IPS-18a (cell line): ENCODE measurements at regions not wholly inside any gene's neighbourhood (a gene's known extent, or its start where the extent isn't known, plus 50 kb on each side); places are given as distances from the start of the nearest gene placed in this dataset.
"Not testable (repeated sequence)": the region's sequence is repeated elsewhere in the genome, so short reads cannot be mapped to it uniquely, and the experiment has no call there.

Experiments
- H3K27ac ChIP-seq: one replicate; pipeline ENCODE4 v1.5.1; 2013; ENCODE audit warnings: low read length
- H3K27me3 ChIP-seq: one replicate; pipeline ENCODE4 v1.6.1; 2013; ENCODE audit warnings: mild to moderate bottlenecking, low read length; ENCODE audit not compliant: control insufficient read depth, insufficient read depth
- H3K36me3 ChIP-seq: one replicate; pipeline ENCODE4 v1.6.1; 2013; ENCODE audit warnings: low read depth, low read length; ENCODE audit not compliant: control insufficient read depth
- H3K4me1 ChIP-seq: one replicate; pipeline ENCODE4 v1.6.1; 2013; ENCODE audit warnings: low read depth, low read length; ENCODE audit not compliant: control insufficient read depth
- H3K4me3 ChIP-seq: one replicate; pipeline ENCODE4 v1.5.1; 2013; ENCODE audit warnings: low read length
- H3K9ac ChIP-seq: one replicate; pipeline ENCODE4 v1.6.1; 2013; ENCODE audit warnings: mild to moderate bottlenecking, low read length, moderate library complexity
- H3K9me3 ChIP-seq: one replicate; pipeline ENCODE4 v1.6.1; 2013; ENCODE audit warnings: low read depth, low read length; ENCODE audit not compliant: control insufficient read depth

DNA sequence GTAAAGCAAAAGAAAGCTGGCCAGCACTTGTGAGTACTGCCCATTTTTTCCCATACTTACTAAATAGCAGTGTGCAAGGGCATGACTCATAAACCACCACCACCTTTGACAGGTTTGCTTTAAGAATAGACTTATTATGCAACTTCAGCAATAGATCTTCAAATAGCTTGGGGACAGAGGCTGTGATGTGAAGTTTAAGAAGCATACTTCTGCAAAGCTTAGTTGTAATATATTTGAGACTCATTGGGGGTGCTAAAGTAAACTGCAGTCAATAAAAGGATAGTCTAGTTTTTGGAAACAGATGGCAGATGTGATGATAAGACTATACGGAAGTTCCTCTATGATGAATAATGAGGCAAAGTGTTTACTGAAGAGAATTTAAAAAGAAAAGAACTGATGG lies 210.0 kb downstream of the PLA2G4A start:
- Histone ChIP-seq H3K4me1 (no peaks in the 10 kb centered on the region), H3K27ac (no peak overlapping the region), H3K4me3 (no peak overlapping the region), H3K9me3 (no peaks in the 10 kb centered on the region), H3K27me3 (no peaks in the 10 kb centered on the region), H3K9ac (no peak overlapping the region), H3K36me3 (no peaks in the 10 kb centered on the region)

DNA sequence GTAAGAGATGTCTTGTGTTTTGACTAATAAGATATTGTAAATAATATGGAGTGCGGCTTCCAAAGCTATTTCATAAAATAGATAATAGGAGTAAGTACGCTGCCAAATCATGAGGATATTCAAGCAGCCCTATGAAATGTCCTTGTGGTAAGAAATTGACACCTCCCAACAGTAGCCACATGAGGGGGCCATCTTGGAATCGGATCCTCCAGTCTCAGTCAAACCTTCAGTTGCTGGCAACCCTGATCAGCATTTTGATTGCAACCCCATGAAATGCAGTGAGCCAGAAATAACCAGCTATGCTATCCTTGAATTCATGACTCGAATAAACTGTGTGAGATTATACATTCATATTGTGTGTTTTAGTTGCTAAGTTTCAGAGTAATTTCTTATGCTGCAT lies 212.4 kb downstream of the PLA2G4A start:
- no peaks in the 10 kb centered on the region for H3K9me3 ChIP-seq
- no peak overlapping the region for H3K27ac ChIP-seq

DNA sequence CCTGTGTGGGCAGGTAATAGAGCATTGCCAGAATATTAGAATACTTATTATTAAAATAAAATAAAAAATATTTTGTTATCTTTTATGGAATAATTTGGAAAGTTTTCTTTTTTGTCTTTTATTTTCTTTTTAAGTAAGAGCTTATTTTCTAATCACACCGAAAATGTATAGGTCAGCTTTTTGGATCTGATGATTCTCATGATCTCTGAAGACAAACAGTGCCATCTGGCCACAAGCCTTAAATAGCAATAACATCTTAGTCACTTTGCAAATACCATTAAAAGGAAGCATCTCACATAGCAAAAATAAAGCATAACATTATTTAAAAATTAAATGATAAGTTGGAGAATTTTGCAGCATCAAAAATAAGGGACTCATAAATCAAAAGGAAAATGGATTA lies 213.8 kb downstream of the PLA2G4A start:
- no peak overlapping the region for H3K4me3 ChIP-seq
- no peaks in the 10 kb centered on the region for H3K27me3 ChIP-seq
- no peak overlapping the region for H3K27ac ChIP-seq
- H3K9me3 ChIP-seq: no peaks in the 10 kb centered on the region
- H3K9ac ChIP-seq: no peak overlapping the region
- H3K4me1 ChIP-seq: peaks cover 11% of the 10 kb centered on the region
- no peaks in the 10 kb centered on the region for H3K36me3 ChIP-seq

More for the DNA sequence above, 212.4 kb downstream of the PLA2G4A start:
- Histone ChIP-seq H3K9ac (no peak overlapping the region), H3K27me3 (no peaks in the 10 kb centered on the region), H3K36me3 (no peaks in the 10 kb centered on the region), H3K4me1 (no peaks in the 10 kb centered on the region), H3K4me3 (no peak overlapping the region)

DNA sequence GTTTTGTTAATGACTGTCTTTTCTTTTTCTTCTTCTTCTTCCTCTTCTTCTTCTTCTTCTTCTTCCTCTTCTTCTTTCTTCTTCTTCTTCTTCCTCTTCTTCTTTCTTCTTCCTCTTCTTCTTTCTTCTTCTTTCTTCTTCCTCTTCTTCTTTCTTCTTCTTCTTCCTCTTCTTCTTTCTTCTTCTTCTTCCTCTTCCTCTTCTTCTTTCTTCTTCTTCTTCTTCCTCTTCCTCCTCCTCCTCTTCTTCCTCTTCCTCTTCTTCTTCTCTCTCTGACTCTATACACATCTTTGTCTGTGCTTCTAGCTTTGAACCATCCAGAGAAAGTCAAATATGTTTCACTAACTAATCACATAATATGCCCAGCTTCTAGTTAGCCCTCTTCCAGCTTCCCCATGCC lies 214.7 kb downstream of the PLA2G4A start:
- H3K4me1 ChIP-seq: peaks cover 20% of the 10 kb centered on the region
- H3K4me3 ChIP-seq, H3K27me3 ChIP-seq, H3K9ac ChIP-seq, H3K27ac ChIP-seq, H3K9me3 ChIP-seq, H3K36me3 ChIP-seq: not testable (repeated sequence)

DNA sequence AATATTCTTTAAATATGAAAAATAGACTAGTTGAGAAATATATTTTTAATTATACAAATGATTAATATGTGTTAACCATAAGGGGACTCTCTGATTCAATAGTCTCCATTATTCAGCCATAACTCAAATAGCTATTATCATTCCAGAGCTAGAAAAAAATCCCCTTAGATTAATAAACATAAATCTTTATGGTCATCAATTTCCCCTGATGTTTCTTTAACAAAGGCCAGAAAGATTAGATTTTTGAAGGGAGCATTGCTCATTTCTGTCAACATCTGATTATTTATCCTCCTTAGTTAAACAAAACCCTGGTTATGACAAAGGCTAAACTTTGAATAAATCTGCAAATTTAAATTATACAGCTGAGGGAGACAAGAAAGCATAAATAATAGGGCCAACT lies 215.7 kb downstream of the PLA2G4A start:
- Histone ChIP-seq H3K9me3 (no peaks in the 10 kb centered on the region), H3K4me3 (no peak overlapping the region)

DNA sequence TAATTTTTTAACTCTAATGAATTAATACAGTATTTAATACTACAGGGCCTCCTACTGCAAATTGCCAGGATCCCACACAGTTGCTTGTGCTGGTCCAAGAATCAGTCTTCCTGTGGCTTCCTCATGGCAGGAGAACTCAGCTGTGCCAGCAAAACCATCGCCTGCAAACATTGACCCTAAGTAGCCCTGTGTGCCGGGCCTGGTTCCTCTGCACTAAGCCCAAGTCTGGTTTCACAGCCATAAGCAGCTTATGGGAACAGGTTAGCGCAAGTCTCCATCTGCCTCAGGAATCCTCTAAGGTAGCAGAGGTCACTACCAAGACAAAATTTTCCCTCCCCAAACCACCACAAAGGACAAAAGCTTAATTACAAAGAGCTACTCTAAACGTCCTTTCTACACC lies 216.6 kb downstream of the PLA2G4A start:
- peaks cover 20% of the 10 kb centered on the region for H3K4me1 ChIP-seq
- H3K27ac ChIP-seq: no peak overlapping the region
- H3K9ac ChIP-seq: no peak overlapping the region
- H3K4me3 ChIP-seq: no peak overlapping the region
- no peaks in the 10 kb centered on the region for H3K36me3 ChIP-seq
- no peaks in the 10 kb centered on the region for H3K9me3 ChIP-seq
- no peaks in the 10 kb centered on the region for H3K27me3 ChIP-seq

More for the DNA sequence above, 215.7 kb downstream of the PLA2G4A start:
- Histone ChIP-seq H3K4me1 (peaks cover 20% of the 10 kb centered on the region), H3K9ac (no peak overlapping the region), H3K27ac (no peak overlapping the region), H3K36me3 (no peaks in the 10 kb centered on the region), H3K27me3 (no peaks in the 10 kb centered on the region)

DNA sequence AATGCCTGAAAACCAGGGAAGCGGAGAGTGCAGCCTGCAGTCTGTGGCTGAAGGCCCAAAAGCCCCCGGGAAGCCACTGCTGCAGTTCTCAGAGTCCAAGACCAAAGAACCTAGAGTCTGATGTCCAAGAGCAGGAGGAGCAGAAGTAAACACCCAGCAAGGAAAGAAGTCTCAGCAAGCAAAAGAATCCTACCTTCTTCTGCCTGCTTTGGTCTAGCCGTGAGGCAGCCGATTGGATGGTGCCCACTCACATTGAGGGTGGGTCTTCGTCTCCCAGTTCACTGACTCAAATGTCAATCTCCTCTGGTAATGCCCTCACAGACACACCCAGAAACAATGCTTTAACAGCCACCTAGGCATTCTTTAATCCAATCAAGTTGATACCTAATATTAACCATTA lies 217.5 kb downstream of the PLA2G4A start:
- H3K27me3 ChIP-seq: no peaks in the 10 kb centered on the region
- no peak overlapping the region for H3K9ac ChIP-seq
- peaks cover 20% of the 10 kb centered on the region for H3K4me1 ChIP-seq
- H3K36me3 ChIP-seq: no peaks in the 10 kb centered on the region
- H3K27ac ChIP-seq: no peak overlapping the region
- H3K4me3 ChIP-seq: no peak overlapping the region
- H3K9me3 ChIP-seq: no peaks in the 10 kb centered on the region

DNA sequence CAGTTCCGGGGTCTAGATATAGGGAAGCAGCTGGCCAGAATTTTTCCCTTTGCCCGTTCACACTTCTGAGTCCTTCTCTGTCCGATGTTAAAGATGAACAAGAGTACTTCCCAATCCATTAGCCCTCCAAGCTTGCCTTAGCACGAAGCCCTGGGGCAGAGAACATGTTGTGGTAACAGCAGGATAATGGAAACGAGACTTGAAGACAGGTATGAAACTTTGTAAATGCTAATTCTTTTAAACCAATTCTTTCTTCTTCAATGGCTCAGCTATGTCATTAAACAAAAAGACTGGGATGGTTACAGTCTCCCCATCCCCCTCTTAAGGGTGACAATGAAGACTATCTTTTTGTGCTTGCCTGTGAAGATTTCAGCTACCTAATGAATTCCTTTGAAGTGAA lies 218.5 kb downstream of the PLA2G4A start:
- Histone ChIP-seq H3K9ac (no peak overlapping the region), H3K9me3 (no peaks in the 10 kb centered on the region), H3K4me1 (peaks cover 20% of the 10 kb centered on the region), H3K27me3 (no peaks in the 10 kb centered on the region), H3K4me3 (peak overlapping the region; percentile 15), H3K27ac (no peak overlapping the region), H3K36me3 (no peaks in the 10 kb centered on the region)

DNA sequence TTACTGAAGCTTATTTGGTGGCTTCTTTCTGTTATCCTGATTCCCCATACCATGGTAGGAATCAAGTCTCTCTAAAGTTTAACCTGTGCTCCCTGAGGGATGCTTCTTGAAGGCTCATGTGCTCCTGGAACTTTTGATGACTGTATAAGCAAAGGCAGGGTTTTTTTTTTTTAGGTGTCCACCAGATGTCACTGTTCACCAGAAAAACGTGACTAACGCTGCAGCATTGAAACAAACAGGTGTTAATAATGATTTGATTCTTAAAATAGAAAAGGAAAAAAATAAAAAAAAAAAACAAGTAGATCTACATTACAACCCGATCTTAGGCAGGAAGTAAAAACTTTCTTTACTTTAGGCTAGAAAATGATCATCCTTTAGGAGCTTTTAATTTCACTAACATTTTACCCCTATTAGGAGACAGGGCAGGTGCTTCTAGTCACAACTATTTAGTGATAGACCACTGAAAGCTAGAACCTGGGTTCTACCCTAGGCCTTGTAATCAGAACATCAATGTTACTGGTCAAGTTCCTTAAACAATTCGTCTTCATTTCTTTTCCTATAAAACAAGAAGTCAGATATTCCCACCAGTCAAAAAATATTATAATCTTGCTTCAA lies 223.0 kb downstream of the PLA2G4A start:
- H3K4me3 ChIP-seq: no peak overlapping the region
- H3K4me1 ChIP-seq: peaks cover 17% of the 10 kb centered on the region
- H3K27me3 ChIP-seq: no peaks in the 10 kb centered on the region
- no peak overlapping the region for H3K27ac ChIP-seq
- no peak overlapping the region for H3K9ac ChIP-seq
- H3K9me3 ChIP-seq: no peaks in the 10 kb centered on the region
- no peaks in the 10 kb centered on the region for H3K36me3 ChIP-seq

DNA sequence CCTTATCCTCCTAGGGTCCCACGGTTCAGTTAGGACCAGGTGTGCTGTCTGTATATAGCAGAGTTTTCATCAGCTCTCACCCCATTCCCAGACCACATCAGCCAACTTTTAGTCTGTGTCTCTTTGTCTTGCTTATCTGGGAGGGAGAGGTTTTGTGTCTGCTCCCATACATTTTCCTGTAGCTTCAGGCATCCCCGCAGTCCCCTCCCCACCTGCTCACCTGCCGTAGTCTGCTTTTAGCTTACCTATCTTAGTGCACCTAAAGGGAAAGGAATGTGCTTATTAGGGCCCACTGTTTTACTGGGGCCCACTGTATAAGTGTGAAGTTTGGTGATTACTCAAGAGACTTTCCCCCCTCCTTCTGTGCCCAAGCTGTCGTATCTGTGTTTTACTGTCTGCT lies 225.1 kb downstream of the PLA2G4A start:
- H3K27me3 ChIP-seq: no peaks in the 10 kb centered on the region
- no peaks in the 10 kb centered on the region for H3K9me3 ChIP-seq
- H3K36me3 ChIP-seq: no peaks in the 10 kb centered on the region
- no peaks in the 10 kb centered on the region for H3K4me1 ChIP-seq
- H3K9ac ChIP-seq: no peak overlapping the region
- H3K4me3 ChIP-seq: no peak overlapping the region
- no peak overlapping the region for H3K27ac ChIP-seq

DNA sequence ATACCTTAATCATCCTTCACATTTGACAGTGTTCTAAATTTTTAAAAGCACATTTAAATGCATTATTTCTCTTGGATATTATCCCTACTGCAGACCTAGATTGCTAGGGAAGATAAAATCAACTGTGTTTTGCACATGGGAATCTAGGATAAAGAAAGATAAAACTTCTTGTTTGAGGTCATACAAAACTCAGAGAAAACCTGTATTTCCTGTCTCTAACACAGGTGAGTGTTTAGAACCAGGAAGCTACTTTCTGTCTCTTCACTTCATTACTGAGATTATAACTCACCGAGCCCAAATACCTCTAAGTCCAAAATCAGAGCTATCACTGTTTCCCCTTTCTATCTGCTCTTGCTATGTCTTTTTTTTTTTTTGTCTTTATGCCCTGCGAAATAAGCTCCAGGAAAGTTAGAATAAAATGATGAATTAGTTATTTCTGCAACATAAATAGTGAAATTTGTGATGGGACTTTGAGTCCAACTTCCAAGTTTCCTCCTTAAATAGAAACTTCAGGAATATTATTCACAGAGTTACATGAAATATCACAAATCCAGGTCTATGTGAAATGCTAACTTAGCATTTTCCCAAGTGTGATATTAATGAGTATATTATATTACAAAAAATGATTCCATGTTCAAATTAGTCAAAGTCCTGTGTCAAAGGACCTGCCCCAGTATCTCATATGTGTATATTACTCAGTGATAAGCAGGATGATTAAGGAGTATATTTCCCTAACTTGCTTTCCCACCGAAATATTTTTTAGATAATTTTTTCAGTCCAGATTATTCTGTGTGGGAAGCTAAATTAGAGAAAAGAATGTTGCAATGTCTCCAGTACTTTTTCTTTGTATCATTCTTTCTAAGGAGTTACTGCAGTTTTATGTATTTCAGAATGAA lies 226.4 kb downstream of the PLA2G4A start:
- H3K36me3 ChIP-seq: no peaks in the 10 kb centered on the region
- no peaks in the 10 kb centered on the region for H3K9me3 ChIP-seq
- H3K9ac ChIP-seq: no peak overlapping the region
- no peak overlapping the region for H3K4me3 ChIP-seq
- no peaks in the 10 kb centered on the region for H3K27me3 ChIP-seq
- no peak overlapping the region for H3K27ac ChIP-seq
- H3K4me1 ChIP-seq: no peaks in the 10 kb centered on the region

DNA sequence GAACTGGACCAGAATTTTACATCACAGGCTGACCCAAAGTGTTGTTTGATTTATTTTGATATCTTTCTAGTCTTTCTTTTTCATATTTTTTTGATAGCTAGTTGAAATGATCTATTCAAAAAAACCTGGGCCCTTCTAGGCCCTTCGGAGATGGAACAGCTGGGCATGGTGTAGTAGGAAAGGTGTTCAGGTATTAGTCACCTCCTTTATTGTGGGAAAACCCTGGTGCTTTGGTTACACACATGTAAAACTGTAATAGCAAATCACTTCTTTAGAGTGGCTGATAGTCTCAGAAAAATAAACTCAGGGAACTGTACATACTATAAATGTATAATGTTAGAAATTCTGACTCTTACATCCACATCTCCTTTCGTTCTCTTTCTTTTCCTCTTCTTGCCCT lies 234.5 kb downstream of the PLA2G4A start:
- Histone ChIP-seq H3K36me3 (no peaks in the 10 kb centered on the region), H3K4me3 (no peak overlapping the region), H3K27ac (no peak overlapping the region), H3K9me3 (no peaks in the 10 kb centered on the region), H3K4me1 (no peaks in the 10 kb centered on the region), H3K9ac (no peak overlapping the region), H3K27me3 (no peaks in the 10 kb centered on the region)
